HEK293 (cell line): ENCODE measurements at regions not wholly inside any gene's neighbourhood (a gene's known extent, or its start where the extent isn't known, plus 50 kb on each side); places are given as distances from the start of the nearest gene placed in this dataset.

Experiments used
- YY1 ChIP-seq: fragments of 450-650 bp; formaldehyde crosslinking; IDR thresholded peaks from 2 replicates; pipeline ENCODE4 v1.5.1; 2018; ENCODE audit warnings: missing biosample characterization, missing genetic modification characterization
- ZBTB21 ChIP-seq: fragments of 450-650 bp; formaldehyde crosslinking; IDR thresholded peaks from 2 replicates; pipeline ENCODE4 v1.5.1; 2017; ENCODE audit warnings: missing biosample characterization, missing genetic modification characterization
- ZNF292 ChIP-seq: fragments of 450-650 bp; formaldehyde crosslinking; IDR thresholded peaks from 2 replicates; pipeline ENCODE4 v1.5.1; 2016; ENCODE audit warnings: low read depth, missing biosample characterization, missing genetic modification characterization, borderline replicate concordance
- ZNF350 ChIP-seq: fragments of 450-650 bp; formaldehyde crosslinking; IDR thresholded peaks from 2 replicates; pipeline ENCODE4 v1.5.0; 2017; ENCODE audit warnings: missing biosample characterization, mild to moderate bottlenecking, missing genetic modification characterization
- ZNF416 ChIP-seq: fragments of 450-650 bp; formaldehyde crosslinking; IDR thresholded peaks from 2 replicates; pipeline ENCODE4 v1.5.1; 2016; ENCODE audit warnings: missing biosample characterization, missing genetic modification characterization
- ZNF426 ChIP-seq: fragments of 450-650 bp; formaldehyde crosslinking; IDR thresholded peaks from 2 replicates; pipeline ENCODE4 v1.5.1; 2017; ENCODE audit warnings: missing biosample characterization, missing genetic modification characterization, mild to moderate bottlenecking, inconsistent platforms, moderate library complexity
- ZNF555 ChIP-seq: fragments of 450-650 bp; formaldehyde crosslinking; conservative IDR thresholded peaks from 2 replicates; pipeline ENCODE4 v1.5.1; 2017; ENCODE audit warnings: missing biosample characterization, mild to moderate bottlenecking, missing genetic modification characterization, inconsistent platforms
- TF ChIP-seq, protein P1 (sequence below): fragments of 450-650 bp; formaldehyde crosslinking; IDR thresholded peaks from 2 replicates; pipeline ENCODE4 v1.5.0; 2017; ENCODE audit warnings: missing biosample characterization, missing genetic modification characterization, borderline replicate concordance
- TF ChIP-seq, protein P2 (sequence below): fragments of 450-650 bp; formaldehyde crosslinking; IDR thresholded peaks from 2 replicates; pipeline ENCODE4 v1.5.1; 2016; ENCODE audit warnings: missing biosample characterization, missing genetic modification characterization
- TF ChIP-seq, protein P3 (sequence below): fragments of 450-650 bp; formaldehyde crosslinking; IDR thresholded peaks from 2 replicates; pipeline ENCODE4 v1.5.1; 2017; ENCODE audit warnings: missing biosample characterization, missing genetic modification characterization
- TF ChIP-seq, protein P4 (sequence below): fragments of 450-650 bp; formaldehyde crosslinking; IDR thresholded peaks from 2 replicates; pipeline ENCODE4 v1.5.1; 2016; ENCODE audit warnings: missing biosample characterization, missing genetic modification characterization

DNA sequence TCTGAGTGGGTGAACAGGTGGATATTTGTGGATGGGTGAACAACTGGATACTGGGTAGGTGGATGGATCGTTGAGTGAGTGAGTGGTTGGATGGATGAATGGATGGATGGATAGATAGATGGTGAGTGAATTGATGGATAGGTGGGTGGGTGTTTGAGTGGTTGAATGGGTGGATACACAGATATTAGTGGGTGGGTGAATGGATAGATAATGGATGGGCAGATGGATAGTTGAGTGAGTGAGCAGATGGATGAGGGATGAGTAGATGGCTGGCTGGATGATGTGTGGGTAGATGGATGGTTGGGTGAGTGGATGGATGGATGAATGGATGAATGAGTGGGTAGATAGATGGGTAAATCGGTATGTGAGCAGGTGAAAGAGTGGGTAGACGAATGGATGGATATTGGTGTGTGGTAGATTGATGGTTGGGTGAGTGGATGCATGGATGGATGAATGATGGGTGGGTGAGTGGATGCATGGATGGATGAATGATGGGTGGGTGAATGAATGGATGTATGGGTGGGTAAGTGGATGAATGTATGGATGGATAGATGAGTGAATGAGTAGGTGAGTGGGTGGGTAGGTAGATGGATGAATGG, 406.7 kb downstream of the MN1 start:
- TF ChIP-seq ZNF350 (tag by site-specific recombination) (no peak), ZNF426 (tag by site-specific recombination) (no peak), ZNF555 (tag by site-specific recombination) (no peak), YY1 (tag by site-specific recombination) (no peak), ZNF416 (no peak), ZNF292 (tag by site-specific recombination) (0 out of 2 replicates have a peak, but pooled peaks have one; percentile 2), ZBTB21 (no peak)
- TF ChIP-seq, protein P1, sequence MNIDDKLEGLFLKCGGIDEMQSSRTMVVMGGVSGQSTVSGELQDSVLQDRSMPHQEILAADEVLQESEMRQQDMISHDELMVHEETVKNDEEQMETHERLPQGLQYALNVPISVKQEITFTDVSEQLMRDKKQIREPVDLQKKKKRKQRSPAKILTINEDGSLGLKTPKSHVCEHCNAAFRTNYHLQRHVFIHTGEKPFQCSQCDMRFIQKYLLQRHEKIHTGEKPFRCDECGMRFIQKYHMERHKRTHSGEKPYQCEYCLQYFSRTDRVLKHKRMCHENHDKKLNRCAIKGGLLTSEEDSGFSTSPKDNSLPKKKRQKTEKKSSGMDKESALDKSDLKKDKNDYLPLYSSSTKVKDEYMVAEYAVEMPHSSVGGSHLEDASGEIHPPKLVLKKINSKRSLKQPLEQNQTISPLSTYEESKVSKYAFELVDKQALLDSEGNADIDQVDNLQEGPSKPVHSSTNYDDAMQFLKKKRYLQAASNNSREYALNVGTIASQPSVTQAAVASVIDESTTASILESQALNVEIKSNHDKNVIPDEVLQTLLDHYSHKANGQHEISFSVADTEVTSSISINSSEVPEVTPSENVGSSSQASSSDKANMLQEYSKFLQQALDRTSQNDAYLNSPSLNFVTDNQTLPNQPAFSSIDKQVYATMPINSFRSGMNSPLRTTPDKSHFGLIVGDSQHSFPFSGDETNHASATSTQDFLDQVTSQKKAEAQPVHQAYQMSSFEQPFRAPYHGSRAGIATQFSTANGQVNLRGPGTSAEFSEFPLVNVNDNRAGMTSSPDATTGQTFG (tag by site-specific recombination) = no peak
- TF ChIP-seq, protein P2, sequence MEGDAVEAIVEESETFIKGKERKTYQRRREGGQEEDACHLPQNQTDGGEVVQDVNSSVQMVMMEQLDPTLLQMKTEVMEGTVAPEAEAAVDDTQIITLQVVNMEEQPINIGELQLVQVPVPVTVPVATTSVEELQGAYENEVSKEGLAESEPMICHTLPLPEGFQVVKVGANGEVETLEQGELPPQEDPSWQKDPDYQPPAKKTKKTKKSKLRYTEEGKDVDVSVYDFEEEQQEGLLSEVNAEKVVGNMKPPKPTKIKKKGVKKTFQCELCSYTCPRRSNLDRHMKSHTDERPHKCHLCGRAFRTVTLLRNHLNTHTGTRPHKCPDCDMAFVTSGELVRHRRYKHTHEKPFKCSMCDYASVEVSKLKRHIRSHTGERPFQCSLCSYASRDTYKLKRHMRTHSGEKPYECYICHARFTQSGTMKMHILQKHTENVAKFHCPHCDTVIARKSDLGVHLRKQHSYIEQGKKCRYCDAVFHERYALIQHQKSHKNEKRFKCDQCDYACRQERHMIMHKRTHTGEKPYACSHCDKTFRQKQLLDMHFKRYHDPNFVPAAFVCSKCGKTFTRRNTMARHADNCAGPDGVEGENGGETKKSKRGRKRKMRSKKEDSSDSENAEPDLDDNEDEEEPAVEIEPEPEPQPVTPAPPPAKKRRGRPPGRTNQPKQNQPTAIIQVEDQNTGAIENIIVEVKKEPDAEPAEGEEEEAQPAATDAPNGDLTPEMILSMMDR (tag by site-specific recombination) = no peak
- TF ChIP-seq, protein P3, sequence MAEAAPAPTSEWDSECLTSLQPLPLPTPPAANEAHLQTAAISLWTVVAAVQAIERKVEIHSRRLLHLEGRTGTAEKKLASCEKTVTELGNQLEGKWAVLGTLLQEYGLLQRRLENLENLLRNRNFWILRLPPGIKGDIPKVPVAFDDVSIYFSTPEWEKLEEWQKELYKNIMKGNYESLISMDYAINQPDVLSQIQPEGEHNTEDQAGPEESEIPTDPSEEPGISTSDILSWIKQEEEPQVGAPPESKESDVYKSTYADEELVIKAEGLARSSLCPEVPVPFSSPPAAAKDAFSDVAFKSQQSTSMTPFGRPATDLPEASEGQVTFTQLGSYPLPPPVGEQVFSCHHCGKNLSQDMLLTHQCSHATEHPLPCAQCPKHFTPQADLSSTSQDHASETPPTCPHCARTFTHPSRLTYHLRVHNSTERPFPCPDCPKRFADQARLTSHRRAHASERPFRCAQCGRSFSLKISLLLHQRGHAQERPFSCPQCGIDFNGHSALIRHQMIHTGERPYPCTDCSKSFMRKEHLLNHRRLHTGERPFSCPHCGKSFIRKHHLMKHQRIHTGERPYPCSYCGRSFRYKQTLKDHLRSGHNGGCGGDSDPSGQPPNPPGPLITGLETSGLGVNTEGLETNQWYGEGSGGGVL (tag by site-specific recombination) = no peak
- TF ChIP-seq, protein P4, sequence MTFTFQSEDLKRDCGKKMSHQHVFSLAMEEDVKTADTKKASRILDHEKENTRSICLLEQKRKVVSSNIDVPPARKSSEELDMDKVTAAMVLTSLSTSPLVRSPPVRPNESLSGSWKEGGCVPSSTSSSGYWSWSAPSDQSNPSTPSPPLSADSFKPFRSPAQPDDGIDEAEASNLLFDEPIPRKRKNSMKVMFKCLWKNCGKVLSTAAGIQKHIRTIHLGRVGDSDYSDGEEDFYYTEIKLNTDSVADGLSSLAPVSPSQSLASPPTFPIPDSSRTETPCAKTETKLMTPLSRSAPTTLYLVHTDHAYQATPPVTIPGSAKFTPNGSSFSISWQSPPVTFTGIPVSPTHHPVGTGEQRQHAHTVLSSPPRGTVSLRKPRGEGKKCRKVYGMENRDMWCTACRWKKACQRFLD (tag by site-specific recombination) = no peak
